WTC11 (cell line): ENCODE measurements at regions not wholly inside any gene's neighbourhood (a gene's known extent, or its start where the extent isn't known, plus 50 kb on each side); places are given as distances from the start of the nearest gene placed in this dataset.

Experiments used
- ATAC-seq: fragments of 200-7000 bp; cut with Tn5 transposase; 2 replicates; pipeline ENCODE4 v1.10.0; 2021; ENCODE audit warnings: mild to moderate bottlenecking, moderate library complexity
- CTCF ChIA-PET: fragments of 300-600 bp; sonication (Branson Sonifier 250); formaldehyde crosslinking; loops from one replicate; lab custom pipeline; 2021; ENCODE audit warnings: antibody characterized with exemption; lab: Charles Lee
- POLR2A ChIA-PET: fragments of 350-600 bp; sonication (Branson Sonifier 250); formaldehyde crosslinking; loops from one replicate; lab custom pipeline; 2021; ENCODE audit warnings: antibody characterized with exemption; lab: Charles Lee
- DNase-seq: peaks from one replicate; pipeline ENCODE4 v3.0.0; 2021; ENCODE audit warnings: low spot score
- H3K27ac Mint-ChIP-seq: 2 replicates; pipeline ENCODE4 v1.8.0; 2021; ENCODE audit warnings: mixed read lengths
- H3K27me3 Mint-ChIP-seq: 2 replicates; pipeline ENCODE4 v1.8.0; 2021; ENCODE audit warnings: low read depth, mild to moderate bottlenecking, moderate library complexity, mixed read lengths
- H3K36me3 Mint-ChIP-seq: 2 replicates; pipeline ENCODE4 v1.8.0; 2021; ENCODE audit warnings: mixed read lengths
- H3K4me1 Mint-ChIP-seq: 2 replicates; pipeline ENCODE4 v1.8.0; 2022; ENCODE audit warnings: mixed read lengths
- H3K4me3 Mint-ChIP-seq: 2 replicates; pipeline ENCODE4 v1.8.0; 2021; ENCODE audit warnings: mild to moderate bottlenecking, moderate library complexity, mixed read lengths
- H3K9me3 Mint-ChIP-seq: 2 replicates; pipeline ENCODE4 v1.8.0; 2021; ENCODE audit warnings: mixed read lengths
- ATF1 ChIP-seq: sonication (generic); formaldehyde crosslinking; IDR thresholded peaks from 2 replicates; pipeline ENCODE4 v1.8.1; 2023; ENCODE audit warnings: mild to moderate bottlenecking, moderate library complexity, missing genetic modification reagents
- CBFB ChIP-seq: sonication (generic); formaldehyde crosslinking; IDR thresholded peaks from 2 replicates; pipeline ENCODE4 v1.8.1; 2022; ENCODE audit warnings: mild to moderate bottlenecking, low read depth, missing genetic modification reagents
- CREB1 ChIP-seq: sonication (generic); formaldehyde crosslinking; IDR thresholded peaks from 2 replicates; pipeline ENCODE4 v1.8.0; 2023; ENCODE audit warnings: mild to moderate bottlenecking, missing genetic modification reagents
- FOXJ3 ChIP-seq: sonication (generic); formaldehyde crosslinking; IDR thresholded peaks from 2 replicates; pipeline ENCODE4 v1.9.0; 2021; ENCODE audit warnings: missing genetic modification reagents, mild to moderate bottlenecking, borderline replicate concordance
- JUN ChIP-seq: sonication (generic); formaldehyde crosslinking; IDR thresholded peaks from 2 replicates; pipeline ENCODE4 v1.8.0; 2023; ENCODE audit warnings: mild to moderate bottlenecking, missing genetic modification reagents
- NFATC4 ChIP-seq: fragments of 250-450 bp; sonication (Bioruptor Pico); IDR thresholded peaks from 2 replicates; pipeline ENCODE4 v1.9.0; 2021; ENCODE audit warnings: mild to moderate bottlenecking
- NR1H2 ChIP-seq: sonication (generic); formaldehyde crosslinking; IDR thresholded peaks from 2 replicates; pipeline ENCODE4 v1.9.0; 2021; ENCODE audit warnings: mild to moderate bottlenecking, moderate library complexity, missing genetic modification reagents
- TEAD1 ChIP-seq: sonication (generic); formaldehyde crosslinking; IDR thresholded peaks from 2 replicates; pipeline ENCODE4 v1.8.0; 2022; ENCODE audit warnings: mild to moderate bottlenecking, missing genetic modification reagents
- ZMAT4 ChIP-seq: fragments of 250-450 bp; sonication (Bioruptor Pico); IDR thresholded peaks from 2 replicates; pipeline ENCODE4 v1.9.0; 2021; ENCODE audit warnings: mild to moderate bottlenecking
- TF ChIP-seq, protein P1 (sequence below): sonication (generic); formaldehyde crosslinking; IDR thresholded peaks from 2 replicates; pipeline ENCODE4 v1.8.0; 2022; ENCODE audit warnings: missing genetic modification reagents
- TF ChIP-seq, protein P2 (sequence below): fragments of 250-450 bp; sonication (Bioruptor Pico); IDR thresholded peaks from 2 replicates; pipeline ENCODE4 v1.9.0; 2021; ENCODE audit warnings: mild to moderate bottlenecking
- TF ChIP-seq, protein P3 (sequence below): sonication (generic); formaldehyde crosslinking; IDR thresholded peaks from 2 replicates; pipeline ENCODE4 v1.8.1; 2023; ENCODE audit warnings: mild to moderate bottlenecking, missing genetic modification reagents, borderline replicate concordance
- TF ChIP-seq, protein P4 (sequence below): sonication (generic); formaldehyde crosslinking; IDR thresholded peaks from 2 replicates; pipeline ENCODE4 v1.8.1; 2022; ENCODE audit warnings: low read depth, mild to moderate bottlenecking, moderate library complexity, missing genetic modification reagents, borderline replicate concordance
- TF ChIP-seq, protein P5 (sequence below): fragments of 250-450 bp; sonication (Bioruptor Pico); conservative IDR thresholded peaks from 2 replicates; pipeline ENCODE4 v1.9.0; 2021; ENCODE audit warnings: mild to moderate bottlenecking

GRCh38 chr5:75960129-75960528, 123.1 kb upstream of the SV2C start:
- ATAC-seq (no peak), DNase-seq (no peak)
- CTCF ChIA-PET, result no interaction called here
- POLR2A ChIA-PET, result no interaction called here
- Mint-ChIP-seq H3K36me3 (no peaks in the 10 kb centered on the region), H3K27me3 (no peaks in the 10 kb centered on the region; the same call in 1 of the 2 replicates), H3K4me3 (no peak overlapping the region), H3K27ac (no peak overlapping the region), H3K4me1 (no peaks in the 10 kb centered on the region), H3K9me3 (peaks cover 25% of the 10 kb centered on the region)
- TF ChIP-seq NR1H2 (CRISPR knock-in tag) (no peak), NFATC4 (CRISPR knock-in tag) (no peak), JUN (CRISPR knock-in tag) (no peak), ZMAT4 (CRISPR knock-in tag) (no peak), ATF1 (CRISPR knock-in tag) (no peak), FOXJ3 (CRISPR knock-in tag) (no peak), CBFB (no peak), TEAD1 (CRISPR knock-in tag) (no peak), CREB1 (CRISPR knock-in tag) (no peak)
- TF ChIP-seq, protein P1, sequence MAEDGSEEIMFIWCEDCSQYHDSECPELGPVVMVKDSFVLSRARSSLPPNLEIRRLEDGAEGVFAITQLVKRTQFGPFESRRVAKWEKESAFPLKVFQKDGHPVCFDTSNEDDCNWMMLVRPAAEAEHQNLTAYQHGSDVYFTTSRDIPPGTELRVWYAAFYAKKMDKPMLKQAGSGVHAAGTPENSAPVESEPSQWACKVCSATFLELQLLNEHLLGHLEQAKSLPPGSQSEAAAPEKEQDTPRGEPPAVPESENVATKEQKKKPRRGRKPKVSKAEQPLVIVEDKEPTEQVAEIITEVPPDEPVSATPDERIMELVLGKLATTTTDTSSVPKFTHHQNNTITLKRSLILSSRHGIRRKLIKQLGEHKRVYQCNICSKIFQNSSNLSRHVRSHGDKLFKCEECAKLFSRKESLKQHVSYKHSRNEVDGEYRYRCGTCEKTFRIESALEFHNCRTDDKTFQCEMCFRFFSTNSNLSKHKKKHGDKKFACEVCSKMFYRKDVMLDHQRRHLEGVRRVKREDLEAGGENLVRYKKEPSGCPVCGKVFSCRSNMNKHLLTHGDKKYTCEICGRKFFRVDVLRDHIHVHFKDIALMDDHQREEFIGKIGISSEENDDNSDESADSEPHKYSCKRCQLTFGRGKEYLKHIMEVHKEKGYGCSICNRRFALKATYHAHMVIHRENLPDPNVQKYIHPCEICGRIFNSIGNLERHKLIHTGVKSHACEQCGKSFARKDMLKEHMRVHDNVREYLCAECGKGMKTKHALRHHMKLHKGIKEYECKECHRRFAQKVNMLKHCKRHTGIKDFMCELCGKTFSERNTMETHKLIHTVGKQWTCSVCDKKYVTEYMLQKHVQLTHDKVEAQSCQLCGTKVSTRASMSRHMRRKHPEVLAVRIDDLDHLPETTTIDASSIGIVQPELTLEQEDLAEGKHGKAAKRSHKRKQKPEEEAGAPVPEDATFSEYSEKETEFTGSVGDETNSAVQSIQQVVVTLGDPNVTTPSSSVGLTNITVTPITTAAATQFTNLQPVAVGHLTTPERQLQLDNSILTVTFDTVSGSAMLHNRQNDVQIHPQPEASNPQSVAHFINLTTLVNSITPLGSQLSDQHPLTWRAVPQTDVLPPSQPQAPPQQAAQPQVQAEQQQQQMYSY (CRISPR knock-in tag), result no peak
- TF ChIP-seq, protein P2, sequence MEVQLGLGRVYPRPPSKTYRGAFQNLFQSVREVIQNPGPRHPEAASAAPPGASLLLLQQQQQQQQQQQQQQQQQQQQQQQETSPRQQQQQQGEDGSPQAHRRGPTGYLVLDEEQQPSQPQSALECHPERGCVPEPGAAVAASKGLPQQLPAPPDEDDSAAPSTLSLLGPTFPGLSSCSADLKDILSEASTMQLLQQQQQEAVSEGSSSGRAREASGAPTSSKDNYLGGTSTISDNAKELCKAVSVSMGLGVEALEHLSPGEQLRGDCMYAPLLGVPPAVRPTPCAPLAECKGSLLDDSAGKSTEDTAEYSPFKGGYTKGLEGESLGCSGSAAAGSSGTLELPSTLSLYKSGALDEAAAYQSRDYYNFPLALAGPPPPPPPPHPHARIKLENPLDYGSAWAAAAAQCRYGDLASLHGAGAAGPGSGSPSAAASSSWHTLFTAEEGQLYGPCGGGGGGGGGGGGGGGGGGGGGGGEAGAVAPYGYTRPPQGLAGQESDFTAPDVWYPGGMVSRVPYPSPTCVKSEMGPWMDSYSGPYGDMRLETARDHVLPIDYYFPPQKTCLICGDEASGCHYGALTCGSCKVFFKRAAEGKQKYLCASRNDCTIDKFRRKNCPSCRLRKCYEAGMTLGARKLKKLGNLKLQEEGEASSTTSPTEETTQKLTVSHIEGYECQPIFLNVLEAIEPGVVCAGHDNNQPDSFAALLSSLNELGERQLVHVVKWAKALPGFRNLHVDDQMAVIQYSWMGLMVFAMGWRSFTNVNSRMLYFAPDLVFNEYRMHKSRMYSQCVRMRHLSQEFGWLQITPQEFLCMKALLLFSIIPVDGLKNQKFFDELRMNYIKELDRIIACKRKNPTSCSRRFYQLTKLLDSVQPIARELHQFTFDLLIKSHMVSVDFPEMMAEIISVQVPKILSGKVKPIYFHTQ (CRISPR knock-in tag), result no peak
- TF ChIP-seq, protein P3, sequence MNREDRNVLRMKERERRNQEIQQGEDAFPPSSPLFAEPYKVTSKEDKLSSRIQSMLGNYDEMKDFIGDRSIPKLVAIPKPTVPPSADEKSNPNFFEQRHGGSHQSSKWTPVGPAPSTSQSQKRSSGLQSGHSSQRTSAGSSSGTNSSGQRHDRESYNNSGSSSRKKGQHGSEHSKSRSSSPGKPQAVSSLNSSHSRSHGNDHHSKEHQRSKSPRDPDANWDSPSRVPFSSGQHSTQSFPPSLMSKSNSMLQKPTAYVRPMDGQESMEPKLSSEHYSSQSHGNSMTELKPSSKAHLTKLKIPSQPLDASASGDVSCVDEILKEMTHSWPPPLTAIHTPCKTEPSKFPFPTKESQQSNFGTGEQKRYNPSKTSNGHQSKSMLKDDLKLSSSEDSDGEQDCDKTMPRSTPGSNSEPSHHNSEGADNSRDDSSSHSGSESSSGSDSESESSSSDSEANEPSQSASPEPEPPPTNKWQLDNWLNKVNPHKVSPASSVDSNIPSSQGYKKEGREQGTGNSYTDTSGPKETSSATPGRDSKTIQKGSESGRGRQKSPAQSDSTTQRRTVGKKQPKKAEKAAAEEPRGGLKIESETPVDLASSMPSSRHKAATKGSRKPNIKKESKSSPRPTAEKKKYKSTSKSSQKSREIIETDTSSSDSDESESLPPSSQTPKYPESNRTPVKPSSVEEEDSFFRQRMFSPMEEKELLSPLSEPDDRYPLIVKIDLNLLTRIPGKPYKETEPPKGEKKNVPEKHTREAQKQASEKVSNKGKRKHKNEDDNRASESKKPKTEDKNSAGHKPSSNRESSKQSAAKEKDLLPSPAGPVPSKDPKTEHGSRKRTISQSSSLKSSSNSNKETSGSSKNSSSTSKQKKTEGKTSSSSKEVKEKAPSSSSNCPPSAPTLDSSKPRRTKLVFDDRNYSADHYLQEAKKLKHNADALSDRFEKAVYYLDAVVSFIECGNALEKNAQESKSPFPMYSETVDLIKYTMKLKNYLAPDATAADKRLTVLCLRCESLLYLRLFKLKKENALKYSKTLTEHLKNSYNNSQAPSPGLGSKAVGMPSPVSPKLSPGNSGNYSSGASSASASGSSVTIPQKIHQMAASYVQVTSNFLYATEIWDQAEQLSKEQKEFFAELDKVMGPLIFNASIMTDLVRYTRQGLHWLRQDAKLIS, result no peak
- TF ChIP-seq, protein P4, sequence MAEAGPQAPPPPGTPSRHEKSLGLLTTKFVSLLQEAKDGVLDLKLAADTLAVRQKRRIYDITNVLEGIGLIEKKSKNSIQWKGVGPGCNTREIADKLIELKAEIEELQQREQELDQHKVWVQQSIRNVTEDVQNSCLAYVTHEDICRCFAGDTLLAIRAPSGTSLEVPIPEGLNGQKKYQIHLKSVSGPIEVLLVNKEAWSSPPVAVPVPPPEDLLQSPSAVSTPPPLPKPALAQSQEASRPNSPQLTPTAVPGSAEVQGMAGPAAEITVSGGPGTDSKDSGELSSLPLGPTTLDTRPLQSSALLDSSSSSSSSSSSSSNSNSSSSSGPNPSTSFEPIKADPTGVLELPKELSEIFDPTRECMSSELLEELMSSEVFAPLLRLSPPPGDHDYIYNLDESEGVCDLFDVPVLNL (CRISPR knock-in tag), result no peak
- TF ChIP-seq, protein P5, sequence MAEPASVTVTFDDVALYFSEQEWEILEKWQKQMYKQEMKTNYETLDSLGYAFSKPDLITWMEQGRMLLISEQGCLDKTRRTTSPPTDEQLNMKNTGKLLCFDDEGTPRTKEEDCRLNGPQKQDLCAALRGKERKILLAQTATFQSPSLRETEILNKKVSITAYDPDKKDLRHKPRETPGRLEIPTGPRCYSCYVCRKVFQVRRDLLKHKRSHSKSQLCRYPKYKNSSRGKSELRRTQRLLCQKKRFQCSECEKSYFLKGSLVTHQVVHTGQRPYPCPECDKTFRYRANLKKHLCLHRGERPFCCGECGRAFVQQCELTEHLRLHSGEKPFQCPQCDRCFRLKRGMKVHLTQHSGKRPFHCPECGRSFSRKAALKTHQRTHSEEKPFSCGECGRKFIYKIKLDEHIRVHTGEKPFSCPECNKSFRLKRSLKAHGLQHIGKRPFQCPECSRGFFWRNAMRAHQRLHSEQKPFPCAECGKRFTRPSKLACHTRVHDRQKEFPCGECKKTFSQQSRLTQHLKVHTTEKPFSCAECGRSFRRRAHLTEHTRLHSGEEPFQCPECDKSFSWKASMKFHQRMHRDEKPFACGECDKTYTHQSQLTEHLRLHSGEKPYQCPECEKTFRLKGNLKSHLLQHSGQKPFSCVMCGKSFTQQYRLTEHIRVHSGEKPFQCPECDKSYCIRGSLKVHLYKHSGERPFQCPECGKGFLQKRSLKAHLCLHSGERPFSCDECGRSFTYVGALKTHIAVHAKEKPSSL (CRISPR knock-in tag), result no peak
